HepG2 (cell line): ENCODE measurements at regions not wholly inside any gene's neighbourhood (a gene's known extent, or its start where the extent isn't known, plus 50 kb on each side); places are given as distances from the start of the nearest gene placed in this dataset.
"Not testable (repeated sequence)": the region's sequence is repeated elsewhere in the genome, so short reads cannot be mapped to it uniquely, and the experiment has no call there.

Experiments
- ATAC-seq: fragments of 200-7000 bp; cut with Tn5 transposase; 3 replicates; pipeline ENCODE4 v1.9.1; 2020; ENCODE audit warnings: mild to moderate bottlenecking, moderate library complexity
- BruUV-seq: library from RNA; stranded (reverse); fragments of 400-500 nt; replicated peaks from 2 replicates; lab custom pipeline; 2021; lab: Mats Ljungman, UMichigan
- CTCF ChIA-PET: fragments of 300-600 bp; formaldehyde crosslinking; extraction: SDS; loops from one replicate; lab custom pipeline; 2021; ENCODE audit warnings: low total read pairs, inconsistent platforms, low intra/inter-chr PET ratio; lab: Yijun Ruan, JAX
- POLR2A ChIA-PET: fragments of 350-600 bp; sonication (Branson Sonifier 250); formaldehyde crosslinking; loops from one replicate; lab custom pipeline; 2020; ENCODE audit warnings: antibody characterized with exemption, inconsistent platforms; lab: Yijun Ruan, JAX
- DNase-seq: peaks from one replicate; pipeline ENCODE4 v3.0.0-alpha.2; 2015; ENCODE audit warnings: low spot score
- FAIRE-seq: peaks from 3 replicates; lab custom pipeline; 2011; peaks lifted over from hg19 to GRCh38; lab: Jason Lieb, UNC
- H2AFZ ChIP-seq: one replicate; pipeline ENCODE4 v1.6.1; 2011; ENCODE audit warnings: low read length, inconsistent platforms
- H3K27ac ChIP-seq: fragments of 300-600 bp; 3 replicates; pipeline ENCODE4 v1.8.0; 2011; ENCODE audit warnings: mixed run types, mild to moderate bottlenecking, mixed read lengths, low read length, inconsistent platforms; ENCODE audit not compliant: insufficient read depth; ENCODE audit errors: extremely low read length
- H3K27me3 ChIP-seq, 2 experiments: fragments of 200-600 bp in 1 of 2; 2 replicates in 1 of 2; 3 replicates in 1 of 2; pipeline versions ENCODE4 v1.6.0 to v1.8.0; 2011; ENCODE audit warnings: low read length in 2 of 2, mild to moderate bottlenecking in 2 of 2, moderate library complexity in 2 of 2, inconsistent platforms in 1 of 2; ENCODE audit not compliant: insufficient read depth in 2 of 2, control insufficient read depth in 1 of 2
- H3K36me3 ChIP-seq, 2 experiments: fragments of 200-600 bp in 1 of 2; replicated peaks in 1 of 2; 2 replicates in 1 of 2; 3 replicates in 1 of 2; pipeline versions ENCODE4 v1.5.1 to v1.8.0; 2011; ENCODE audit warnings: low read length in 2 of 2, inconsistent platforms in 1 of 2; ENCODE audit not compliant: insufficient read depth in 2 of 2, control insufficient read depth in 1 of 2
- H3K4me1 ChIP-seq: 2 replicates; pipeline ENCODE4 v1.5.1; 2012; ENCODE audit warnings: low read length, inconsistent platforms; ENCODE audit not compliant: insufficient read depth
- H3K4me2 ChIP-seq: 2 replicates; pipeline ENCODE4 v1.6.0; 2011; ENCODE audit warnings: low read depth, low read length, inconsistent platforms
- H3K4me3 ChIP-seq, 3 experiments: fragments of 200-600 bp in 1 of 3; sonication (generic), shearing (Covaris generic) in 1 of 3; replicated peaks in 1 of 3; 2 replicates each; pipeline ENCODE4 v1.5.1; 2011 to 2016; ENCODE audit warnings: low read length in 3 of 3, inconsistent platforms in 2 of 3, low read depth in 2 of 3, mild to moderate bottlenecking in 2 of 3, control low read depth in 1 of 3, mixed read lengths in 1 of 3; ENCODE audit not compliant: insufficient read depth in 1 of 3
- H3K79me2 ChIP-seq: one replicate; pipeline ENCODE4 v1.6.1; 2011; ENCODE audit warnings: low read length, inconsistent platforms; ENCODE audit not compliant: insufficient read depth
- H3K9ac ChIP-seq: 2 replicates; pipeline ENCODE4 v1.6.0; 2011; ENCODE audit warnings: mild to moderate bottlenecking, low read depth, low read length, inconsistent platforms; ENCODE audit not compliant: insufficient read depth
- H3K9me3 ChIP-seq: 2 replicates; pipeline ENCODE4 v1.5.1; 2012; ENCODE audit warnings: mild to moderate bottlenecking, low read length
- H4K20me1 ChIP-seq: 2 replicates; pipeline ENCODE4 v1.6.0; 2011; ENCODE audit warnings: inconsistent platforms, mild to moderate bottlenecking, low read length, moderate library complexity; ENCODE audit not compliant: insufficient read depth
- CAMTA2 ChIP-seq: sonication (generic); formaldehyde crosslinking; IDR thresholded peaks from 2 replicates; pipeline ENCODE4 v1.4.0; 2020; ENCODE audit warnings: mild to moderate bottlenecking, missing genetic modification reagents, borderline replicate concordance
- WGBS: methylation state at CpG from one replicate; pipeline ENCODE4 v1.1.6; 2017; ENCODE audit warnings: low lambda C conversion rate; 5-methylcytosine and 5-hydroxymethylcytosine counted together
- in situ Hi-C: cut with HindIII; loops from 2 replicates; pipeline ENCODE4 v1.10.0; 2017; ENCODE audit warnings: low pct_unique_long_range_greater_than_20kb; ENCODE audit not compliant: extremely low pct_ligation_motif_present
- intact Hi-C: fragments of 100-400 bp; cut with micrococcal nuclease; formaldehyde crosslinking; loops from one replicate; pipeline ENCODE4 v1.10.0; 2022; ENCODE audit not compliant: unreplicated experiment
- TF ChIP-seq, protein P1 (sequence below): sonication (generic); formaldehyde crosslinking; IDR thresholded peaks from 2 replicates; pipeline ENCODE4 v1.5.0; 2020; ENCODE audit warnings: mild to moderate bottlenecking, missing genetic modification reagents, moderate library complexity

GRCh38 chr2:142707318-142707717 lies 170.1 kb upstream of the KYNU start:
- H3K9me3 ChIP-seq: no peaks in the 10 kb centered on the region
- POLR2A ChIA-PET: no interaction called here
- 69% methylated on average over 14 of the region's 14 CpGs for WGBS
- H3K9ac ChIP-seq: no peak overlapping the region
- H3K4me3 ChIP-seq: no peak overlapping the region
- CTCF ChIA-PET: no interaction called here
- intact Hi-C loops: no loop called here
- no peaks in the 10 kb centered on the region for H3K36me3 ChIP-seq
- H2AFZ ChIP-seq: no peak overlapping the region
- H3K27ac ChIP-seq: no peak overlapping the region
- no peak overlapping the region for H3K4me2 ChIP-seq
- no peak for TF ChIP-seq CAMTA2 (CRISPR knock-in tag)
- TF ChIP-seq, protein P1, sequence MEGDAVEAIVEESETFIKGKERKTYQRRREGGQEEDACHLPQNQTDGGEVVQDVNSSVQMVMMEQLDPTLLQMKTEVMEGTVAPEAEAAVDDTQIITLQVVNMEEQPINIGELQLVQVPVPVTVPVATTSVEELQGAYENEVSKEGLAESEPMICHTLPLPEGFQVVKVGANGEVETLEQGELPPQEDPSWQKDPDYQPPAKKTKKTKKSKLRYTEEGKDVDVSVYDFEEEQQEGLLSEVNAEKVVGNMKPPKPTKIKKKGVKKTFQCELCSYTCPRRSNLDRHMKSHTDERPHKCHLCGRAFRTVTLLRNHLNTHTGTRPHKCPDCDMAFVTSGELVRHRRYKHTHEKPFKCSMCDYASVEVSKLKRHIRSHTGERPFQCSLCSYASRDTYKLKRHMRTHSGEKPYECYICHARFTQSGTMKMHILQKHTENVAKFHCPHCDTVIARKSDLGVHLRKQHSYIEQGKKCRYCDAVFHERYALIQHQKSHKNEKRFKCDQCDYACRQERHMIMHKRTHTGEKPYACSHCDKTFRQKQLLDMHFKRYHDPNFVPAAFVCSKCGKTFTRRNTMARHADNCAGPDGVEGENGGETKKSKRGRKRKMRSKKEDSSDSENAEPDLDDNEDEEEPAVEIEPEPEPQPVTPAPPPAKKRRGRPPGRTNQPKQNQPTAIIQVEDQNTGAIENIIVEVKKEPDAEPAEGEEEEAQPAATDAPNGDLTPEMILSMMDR (CRISPR knock-in tag): 0 out of 2 replicates have a peak, but pooled peaks have one; percentile 10
- TF ChIP-seq, all 625 proteins: peak for 1
- DNase-seq (no peak), FAIRE-seq (no peak), ATAC-seq (no peak)
- in situ Hi-C loops: no loop called here
- H3K27me3 ChIP-seq: no peaks in the 10 kb centered on the region
- no peaks in the 10 kb centered on the region for H4K20me1 ChIP-seq
- no peaks in the 10 kb centered on the region for H3K79me2 ChIP-seq
- no TSS peak for BruUV-seq
- H3K4me1 ChIP-seq: no peaks in the 10 kb centered on the region

GRCh38 chr2:142702397-142702796 lies 175.1 kb upstream of the KYNU start:
- POLR2A ChIA-PET, DNase-seq, BruUV-seq, H4K20me1 ChIP-seq, CTCF ChIA-PET, H3K4me1 ChIP-seq, in situ Hi-C loops, H3K4me2 ChIP-seq, intact Hi-C loops, H3K27me3 ChIP-seq, H3K36me3 ChIP-seq, H3K9ac ChIP-seq, H2AFZ ChIP-seq, FAIRE-seq, H3K4me3 ChIP-seq, H3K9me3 ChIP-seq, H3K79me2 ChIP-seq, H3K27ac ChIP-seq, ATAC-seq: not testable (repeated sequence)
- WGBS: 87% methylated on average over 7 of the region's 24 CpGs
